ENCODE measurements at regions not wholly inside any gene's neighbourhood (a gene's known extent, or its start where the extent isn't known, plus 50 kb on each side); places are given as distances from the start of the nearest gene placed in this dataset.
A peak's percentile ranks its signal among the peaks of the same experiment; 100 is the strongest.

DNA sequence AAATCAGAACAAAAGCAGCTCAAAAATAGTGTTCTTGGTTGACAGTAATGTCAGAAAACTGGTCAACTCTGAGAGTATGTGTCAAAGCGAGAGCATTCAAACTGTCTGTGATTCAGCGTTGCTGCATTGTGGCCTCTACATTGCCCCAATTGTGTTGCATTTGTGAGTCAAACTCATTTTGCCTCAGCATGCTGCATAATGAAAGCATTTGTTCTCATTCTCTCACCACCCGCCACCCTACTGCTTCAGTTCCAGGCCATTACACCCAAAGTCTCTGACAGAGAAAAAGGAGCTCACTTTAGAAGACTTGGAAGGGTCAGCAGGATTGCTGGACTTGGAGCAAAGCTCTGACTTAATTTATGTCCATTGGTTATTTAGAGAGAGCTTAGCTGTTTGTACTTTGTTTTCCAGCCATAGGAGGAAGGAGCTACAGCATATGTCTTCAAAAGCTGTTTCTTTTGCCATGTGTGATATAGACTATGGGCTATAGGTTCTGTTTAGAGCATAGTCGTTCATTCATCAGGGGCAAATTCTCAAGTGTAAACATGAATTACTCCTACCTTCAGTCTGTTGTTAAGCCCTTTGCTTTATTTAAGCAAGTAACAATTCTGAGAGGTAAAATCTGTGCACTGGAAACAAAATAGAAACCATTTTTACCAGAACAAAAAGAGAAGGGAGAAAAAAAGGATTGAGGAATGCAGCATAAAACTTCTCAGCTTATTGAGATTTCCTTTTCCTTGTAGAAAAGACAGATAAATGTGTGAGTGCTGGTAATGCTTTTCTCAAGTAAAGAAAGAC is 153.4 kb upstream of the ANK2 start:
- TF ChIP-seq RAD21 (IDR thresholded peaks at IDR 0.05; ENCODE audit: low read depth) (no peak), TCF12 (IDR thresholded peaks at IDR 0.05; ENCODE audit: low read depth) (peak; percentile 55), TEAD4 (IDR thresholded peaks at IDR 0.05) (peak; percentile 44)
- TF ChIP-seq, protein P1, sequence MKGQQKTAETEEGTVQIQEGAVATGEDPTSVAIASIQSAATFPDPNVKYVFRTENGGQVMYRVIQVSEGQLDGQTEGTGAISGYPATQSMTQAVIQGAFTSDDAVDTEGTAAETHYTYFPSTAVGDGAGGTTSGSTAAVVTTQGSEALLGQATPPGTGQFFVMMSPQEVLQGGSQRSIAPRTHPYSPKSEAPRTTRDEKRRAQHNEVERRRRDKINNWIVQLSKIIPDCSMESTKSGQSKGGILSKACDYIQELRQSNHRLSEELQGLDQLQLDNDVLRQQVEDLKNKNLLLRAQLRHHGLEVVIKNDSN (IDR thresholded peaks at IDR 0.05), result no peak

DNA sequence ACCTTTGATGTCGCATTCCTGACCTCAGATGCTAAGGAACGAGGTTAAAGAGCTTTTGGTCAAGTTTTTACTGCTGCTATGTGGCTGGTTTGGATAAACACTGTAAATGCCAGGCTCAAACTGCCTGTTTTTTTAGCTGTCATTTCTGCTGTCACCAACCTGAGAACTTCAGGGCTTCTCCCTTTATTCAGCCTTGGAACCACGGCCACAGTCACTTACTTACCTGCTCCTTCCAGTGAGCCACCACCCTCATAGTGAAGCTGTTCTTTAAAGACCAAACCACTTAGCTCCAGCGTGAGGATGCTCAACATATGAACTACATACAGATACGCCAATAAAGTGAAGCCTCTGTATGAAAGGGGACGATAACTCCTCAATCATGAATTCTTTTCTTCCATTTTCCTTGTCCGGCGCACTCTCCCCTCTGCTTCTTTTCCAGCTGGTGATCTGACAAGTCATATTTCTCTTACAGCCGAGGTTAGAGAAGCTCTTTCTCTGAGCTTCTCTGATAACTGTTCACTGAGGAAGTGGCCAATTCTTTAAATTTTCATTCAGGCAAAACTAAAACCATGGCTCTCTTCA is 152.8 kb upstream of the ANK2 start:
- no peak for TF ChIP-seq TCF12 (IDR thresholded peaks at IDR 0.05; ENCODE audit: low read depth)
- TF ChIP-seq EGR1 (IDR thresholded peaks at IDR 0.05), result no peak
- no peak for TF ChIP-seq TEAD4 (IDR thresholded peaks at IDR 0.05)
- TF ChIP-seq NFIC (IDR thresholded peaks at IDR 0.05), result no peak
- TF ChIP-seq, protein P2, sequence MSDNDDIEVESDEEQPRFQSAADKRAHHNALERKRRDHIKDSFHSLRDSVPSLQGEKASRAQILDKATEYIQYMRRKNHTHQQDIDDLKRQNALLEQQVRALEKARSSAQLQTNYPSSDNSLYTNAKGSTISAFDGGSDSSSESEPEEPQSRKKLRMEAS (IDR thresholded peaks at IDR 0.05), result no peak
- TF ChIP-seq YY1 (IDR thresholded peaks at IDR 0.05; ENCODE audit: low read depth), result no peak
- no peak for TF ChIP-seq CEBPB (IDR thresholded peaks at IDR 0.05)
- TF ChIP-seq, protein P3, sequence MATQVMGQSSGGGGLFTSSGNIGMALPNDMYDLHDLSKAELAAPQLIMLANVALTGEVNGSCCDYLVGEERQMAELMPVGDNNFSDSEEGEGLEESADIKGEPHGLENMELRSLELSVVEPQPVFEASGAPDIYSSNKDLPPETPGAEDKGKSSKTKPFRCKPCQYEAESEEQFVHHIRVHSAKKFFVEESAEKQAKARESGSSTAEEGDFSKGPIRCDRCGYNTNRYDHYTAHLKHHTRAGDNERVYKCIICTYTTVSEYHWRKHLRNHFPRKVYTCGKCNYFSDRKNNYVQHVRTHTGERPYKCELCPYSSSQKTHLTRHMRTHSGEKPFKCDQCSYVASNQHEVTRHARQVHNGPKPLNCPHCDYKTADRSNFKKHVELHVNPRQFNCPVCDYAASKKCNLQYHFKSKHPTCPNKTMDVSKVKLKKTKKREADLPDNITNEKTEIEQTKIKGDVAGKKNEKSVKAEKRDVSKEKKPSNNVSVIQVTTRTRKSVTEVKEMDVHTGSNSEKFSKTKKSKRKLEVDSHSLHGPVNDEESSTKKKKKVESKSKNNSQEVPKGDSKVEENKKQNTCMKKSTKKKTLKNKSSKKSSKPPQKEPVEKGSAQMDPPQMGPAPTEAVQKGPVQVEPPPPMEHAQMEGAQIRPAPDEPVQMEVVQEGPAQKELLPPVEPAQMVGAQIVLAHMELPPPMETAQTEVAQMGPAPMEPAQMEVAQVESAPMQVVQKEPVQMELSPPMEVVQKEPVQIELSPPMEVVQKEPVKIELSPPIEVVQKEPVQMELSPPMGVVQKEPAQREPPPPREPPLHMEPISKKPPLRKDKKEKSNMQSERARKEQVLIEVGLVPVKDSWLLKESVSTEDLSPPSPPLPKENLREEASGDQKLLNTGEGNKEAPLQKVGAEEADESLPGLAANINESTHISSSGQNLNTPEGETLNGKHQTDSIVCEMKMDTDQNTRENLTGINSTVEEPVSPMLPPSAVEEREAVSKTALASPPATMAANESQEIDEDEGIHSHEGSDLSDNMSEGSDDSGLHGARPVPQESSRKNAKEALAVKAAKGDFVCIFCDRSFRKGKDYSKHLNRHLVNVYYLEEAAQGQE (IDR thresholded peaks at IDR 0.05; ENCODE audit: low read depth), result no peak
- no peak for TF ChIP-seq RAD21 (IDR thresholded peaks at IDR 0.05; ENCODE audit: low read depth)
- TF ChIP-seq, protein P1 (IDR thresholded peaks at IDR 0.05), result no peak
- TF ChIP-seq FOXM1 (IDR thresholded peaks at IDR 0.05; ENCODE audit: borderline replicate concordance, low read depth), result no peak
- TF ChIP-seq CREB1 (IDR thresholded peaks at IDR 0.05; ENCODE audit: low read depth), result no peak
- no peak for TF ChIP-seq EP300 (IDR thresholded peaks at IDR 0.05; ENCODE audit: borderline replicate concordance)

DNA sequence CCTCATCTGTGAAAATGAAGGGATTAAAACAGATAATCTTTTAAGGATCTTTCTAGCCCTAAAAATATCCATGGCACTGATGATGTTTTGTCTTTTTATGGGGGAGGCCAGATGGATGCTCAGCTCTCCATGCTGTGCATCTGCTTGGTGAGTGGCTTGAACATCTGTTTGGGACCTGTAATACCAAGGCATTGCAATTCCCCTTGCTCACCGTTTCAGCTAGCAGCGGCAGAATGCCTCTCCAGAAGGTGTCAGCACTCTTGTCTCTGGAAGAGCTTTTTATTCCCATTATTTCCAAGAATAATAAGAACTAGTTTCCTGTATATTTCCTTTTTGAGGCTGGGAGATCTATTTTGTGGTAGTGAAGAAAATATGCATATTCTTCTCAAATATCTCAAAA is 151.9 kb upstream of the ANK2 start:
- no peak for TF ChIP-seq YY1 (IDR thresholded peaks at IDR 0.05; ENCODE audit: low read depth)
- no peak for TF ChIP-seq TCF12 (IDR thresholded peaks at IDR 0.05; ENCODE audit: low read depth)
- TF ChIP-seq TEAD4 (IDR thresholded peaks at IDR 0.05), result no peak
- TF ChIP-seq EGR1 (IDR thresholded peaks at IDR 0.05), result no peak

DNA sequence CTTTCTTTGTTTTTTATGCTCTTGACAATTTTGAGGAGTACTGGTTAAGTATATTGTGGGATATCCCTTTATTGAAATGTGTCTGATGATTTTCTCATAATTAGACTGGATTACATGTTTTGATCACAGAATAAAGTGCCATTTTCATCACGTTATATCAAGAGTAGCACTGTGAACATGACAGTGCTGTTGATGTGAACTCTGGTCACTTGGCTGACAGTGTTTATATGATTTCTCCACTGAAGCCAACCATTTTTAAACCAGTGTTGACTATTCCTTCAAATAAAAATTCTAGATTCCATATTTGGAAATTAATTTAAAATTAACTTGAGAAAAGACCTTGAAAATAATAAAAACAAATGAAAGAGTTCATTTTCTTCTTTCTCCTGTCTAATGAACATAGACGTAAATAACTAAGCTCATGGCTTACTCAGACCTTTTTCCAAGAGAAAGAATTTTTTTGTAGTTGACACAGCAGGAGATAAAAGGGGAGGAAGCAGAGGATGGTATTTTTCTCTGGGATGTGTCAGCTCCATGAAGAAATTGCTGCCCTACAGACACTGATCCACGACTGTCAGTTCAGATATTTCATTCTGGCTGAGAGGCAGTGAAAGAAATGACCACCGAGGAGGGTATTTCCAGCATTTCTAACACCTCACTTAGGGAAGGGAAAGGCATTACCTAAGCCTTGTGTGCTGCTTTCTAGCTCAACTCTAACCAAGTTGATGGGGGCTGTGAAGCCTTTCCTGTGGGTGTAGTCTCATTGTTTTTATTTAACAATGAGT is 150.9 kb upstream of the ANK2 start:
- TF ChIP-seq FOXM1 (IDR thresholded peaks at IDR 0.05; ENCODE audit: borderline replicate concordance, low read depth) (no peak), NFIC (IDR thresholded peaks at IDR 0.05) (no peak), TAF1 (IDR thresholded peaks at IDR 0.05; ENCODE audit: low read depth) (no peak), TCF12 (IDR thresholded peaks at IDR 0.05; ENCODE audit: low read depth) (no peak), CEBPB (IDR thresholded peaks at IDR 0.05) (no peak), EP300 (IDR thresholded peaks at IDR 0.05; ENCODE audit: borderline replicate concordance) (no peak), ZBTB7A (IDR thresholded peaks at IDR 0.05; ENCODE audit: low read depth) (no peak), TEAD4 (IDR thresholded peaks at IDR 0.05) (no peak), YY1 (IDR thresholded peaks at IDR 0.05; ENCODE audit: low read depth) (no peak), EGR1 (IDR thresholded peaks at IDR 0.05) (no peak), CREB1 (IDR thresholded peaks at IDR 0.05; ENCODE audit: low read depth) (no peak), RAD21 (IDR thresholded peaks at IDR 0.05; ENCODE audit: low read depth) (no peak)
- TF ChIP-seq, protein P2 (IDR thresholded peaks at IDR 0.05), result no peak
- TF ChIP-seq, protein P3 (IDR thresholded peaks at IDR 0.05; ENCODE audit: low read depth), result no peak
- TF ChIP-seq, protein P1 (IDR thresholded peaks at IDR 0.05), result no peak

DNA sequence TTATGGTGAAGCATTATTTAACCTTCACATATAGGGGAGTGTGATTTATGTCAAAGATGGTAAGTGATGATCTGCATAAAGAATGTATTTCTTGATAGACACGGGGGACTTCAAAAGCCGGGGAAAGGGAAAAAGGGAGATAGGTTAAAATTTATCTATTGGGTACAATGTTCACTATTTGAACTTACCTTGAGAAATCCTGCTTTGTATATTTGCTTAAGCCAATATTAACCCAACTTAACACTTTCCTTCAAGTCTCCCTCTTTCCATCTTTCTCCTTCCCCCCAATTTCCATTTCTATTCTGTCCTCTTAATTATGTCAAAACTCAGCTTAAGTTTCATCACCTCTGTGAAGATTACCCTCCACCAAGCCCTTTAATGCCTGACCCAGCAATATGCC is 149.0 kb upstream of the ANK2 start:
- TF ChIP-seq, protein P3 (IDR thresholded peaks at IDR 0.05; ENCODE audit: low read depth), result no peak
- no peak for TF ChIP-seq EP300 (IDR thresholded peaks at IDR 0.05; ENCODE audit: borderline replicate concordance)

Data from Ishikawa (cell line).